ENCODE measurements at regions not wholly inside any gene's neighbourhood (a gene's known extent, or its start where the extent isn't known, plus 50 kb on each side); places are given as distances from the start of the nearest gene placed in this dataset.
"Not testable (repeated sequence)": the region's sequence is repeated elsewhere in the genome, so short reads cannot be mapped to it uniquely, and the experiment has no call there.

GRCh38 chr1:145488193-145488933 lies 63.0 kb upstream of the NBPF20 start:
- ATAC-seq (ENCODE audit: low FRiP score); DNase-seq (ENCODE audit: low spot score): not testable (repeated sequence)

GRCh38 chr1:145487156-145487555 lies 61.8 kb upstream of the NBPF20 start:
- not testable (repeated sequence) for DNase-seq (ENCODE audit: low spot score); ATAC-seq (ENCODE audit: low FRiP score)

- not testable (repeated sequence) for ATAC-seq (ENCODE audit: low FRiP score); DNase-seq (ENCODE audit: low spot score)
Observed at GRCh38 chr1:145484257-145484656, 58.9 kb upstream of the NBPF20 start.

GRCh38 chr1:145482214-145482860 lies 56.9 kb upstream of the NBPF20 start:
- not testable (repeated sequence) for ATAC-seq (ENCODE audit: low FRiP score); DNase-seq (ENCODE audit: low spot score)

- ATAC-seq (ENCODE audit: low FRiP score); DNase-seq (ENCODE audit: low spot score): not testable (repeated sequence)
Observed at GRCh38 chr1:145475962-145476361, 50.6 kb upstream of the NBPF20 start.

- not testable (repeated sequence) for DNase-seq (ENCODE audit: low spot score); ATAC-seq (ENCODE audit: low FRiP score)
Observed at GRCh38 chr1:145475369-145475915, 50.0 kb upstream of the NBPF20 start.
